ENCODE measurements at regions not wholly inside any gene's neighbourhood (a gene's known extent, or its start where the extent isn't known, plus 50 kb on each side); places are given as distances from the start of the nearest gene placed in this dataset.

GRCh38 chr4:189291939-189292338 is 648.7 kb upstream of the FRG1 start:
- BruUV-seq (replicated peaks), result no TSS peak
- intact Hi-C loops (cut with micrococcal nuclease), result loop anchor here (10.0 kb wide), 1 partner anchor 1437 kb away; no protein-coding TSS in a partner anchor
- POLR2A ChIA-PET, result no interaction called here

More at GRCh38 chr4:189291939-189292338, 648.7 kb upstream of the FRG1 start:
- H3K9me2 ChIP-seq (ENCODE audit: insufficient read depth), result no peaks in the 10 kb centered on the region
- no peaks in the 10 kb centered on the region for H3K36me3 ChIP-seq (ENCODE audit: control insufficient read depth in 1 of 2, insufficient read depth in 2 of 2, low read length in 2 of 2)
- no peaks in the 10 kb centered on the region for H3K27me3 ChIP-seq (ENCODE audit: insufficient read depth, low read length)
- H3K27ac ChIP-seq (ENCODE audit: low read depth, low read length), result no peak overlapping the region
- H3K9ac ChIP-seq (ENCODE audit: low read length), result no peak overlapping the region
- H3K4me2 ChIP-seq (ENCODE audit: low read length), result no peak overlapping the region
- no peaks in the 10 kb centered on the region for H3K4me1 ChIP-seq (ENCODE audit: control insufficient read depth in 1 of 2, insufficient read depth in 2 of 2, low read length in 2 of 2)
- no peaks in the 10 kb centered on the region for H3K79me2 ChIP-seq (ENCODE audit: insufficient read depth, low read length)
- TF ChIP-seq SIN3A (IDR thresholded peaks at IDR 0.05; ENCODE audit: low read depth), result no peak
- no peak for TF ChIP-seq ATF3 (IDR thresholded peaks at IDR 0.05)
- TF ChIP-seq CEBPB (IDR thresholded peaks at IDR 0.05; ENCODE audit: low read depth), result no peak
- no peak for TF ChIP-seq POLR2A (IDR thresholded peaks at IDR 0.05; ENCODE audit: borderline replicate concordance, extremely low read depth, insufficient read depth, insufficient read length)
- no peak for TF ChIP-seq SRF (IDR thresholded peaks at IDR 0.05; ENCODE audit: low read depth)
- no peak for TF ChIP-seq EZH2phosphoT487 (IDR thresholded peaks at IDR 0.05; ENCODE audit: borderline replicate concordance)
- TF ChIP-seq, protein P1, sequence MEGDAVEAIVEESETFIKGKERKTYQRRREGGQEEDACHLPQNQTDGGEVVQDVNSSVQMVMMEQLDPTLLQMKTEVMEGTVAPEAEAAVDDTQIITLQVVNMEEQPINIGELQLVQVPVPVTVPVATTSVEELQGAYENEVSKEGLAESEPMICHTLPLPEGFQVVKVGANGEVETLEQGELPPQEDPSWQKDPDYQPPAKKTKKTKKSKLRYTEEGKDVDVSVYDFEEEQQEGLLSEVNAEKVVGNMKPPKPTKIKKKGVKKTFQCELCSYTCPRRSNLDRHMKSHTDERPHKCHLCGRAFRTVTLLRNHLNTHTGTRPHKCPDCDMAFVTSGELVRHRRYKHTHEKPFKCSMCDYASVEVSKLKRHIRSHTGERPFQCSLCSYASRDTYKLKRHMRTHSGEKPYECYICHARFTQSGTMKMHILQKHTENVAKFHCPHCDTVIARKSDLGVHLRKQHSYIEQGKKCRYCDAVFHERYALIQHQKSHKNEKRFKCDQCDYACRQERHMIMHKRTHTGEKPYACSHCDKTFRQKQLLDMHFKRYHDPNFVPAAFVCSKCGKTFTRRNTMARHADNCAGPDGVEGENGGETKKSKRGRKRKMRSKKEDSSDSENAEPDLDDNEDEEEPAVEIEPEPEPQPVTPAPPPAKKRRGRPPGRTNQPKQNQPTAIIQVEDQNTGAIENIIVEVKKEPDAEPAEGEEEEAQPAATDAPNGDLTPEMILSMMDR (IDR thresholded peaks at IDR 0.05 in 2 of 3, conservative IDR thresholded peaks at IDR 0.05 in 1 of 3; ENCODE audit: borderline replicate concordance in 1 of 3, insufficient read depth in 1 of 3, low read depth in 2 of 3, low read length in 2 of 3), result no peak
- no peak for TF ChIP-seq EGR1 (IDR thresholded peaks at IDR 0.05; ENCODE audit: low read depth)
- TF ChIP-seq, protein P2, sequence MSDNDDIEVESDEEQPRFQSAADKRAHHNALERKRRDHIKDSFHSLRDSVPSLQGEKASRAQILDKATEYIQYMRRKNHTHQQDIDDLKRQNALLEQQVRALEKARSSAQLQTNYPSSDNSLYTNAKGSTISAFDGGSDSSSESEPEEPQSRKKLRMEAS (IDR thresholded peaks at IDR 0.05), result no peak
- no peak for TF ChIP-seq TCF7L2 (IDR thresholded peaks at IDR 0.05; ENCODE audit: borderline replicate concordance, extremely low read depth, insufficient read depth, insufficient read length)
- no peak for TF ChIP-seq EZH2 (IDR thresholded peaks at IDR 0.05)
- no peaks in the 10 kb centered on the region for H3K9me3 ChIP-seq (ENCODE audit: control insufficient read depth in 1 of 2, insufficient read depth in 1 of 2, low read depth in 1 of 2, low read length in 2 of 2)
- H3K4me3 ChIP-seq (replicated peaks in 1 of 2; ENCODE audit: low read depth in 1 of 2, low read length in 2 of 2), result no peak overlapping the region
- RAD21 ChIA-PET (ENCODE audit: low non-redundant PET in 1 of 2, low total read pairs in 2 of 2, uncharacterized antibody in 2 of 2, unreplicated experiment in 2 of 2), result no interaction called here
- DNase-seq (ENCODE audit: low read depth, low spot score), result no peak
- no peaks in the 10 kb centered on the region for H4K20me1 ChIP-seq (ENCODE audit: insufficient read depth)
- no peak overlapping the region for H2AFZ ChIP-seq (ENCODE audit: low read depth, low read length, poor library complexity, severe bottlenecking)
- ATAC-seq, result no peak
- CTCF ChIA-PET, result no interaction called here
